Chondrocyte (in vitro differentiated cells): ENCODE measurements at regions not wholly inside any gene's neighbourhood (a gene's known extent, or its start where the extent isn't known, plus 50 kb on each side); places are given as distances from the start of the nearest gene placed in this dataset.
A peak's percentile ranks its signal among the peaks of the same experiment; 100 is the strongest.

Experiments
- DNase-seq: peaks from one replicate; pipeline ENCODE4 v3.0.0; 2021; ENCODE audit warnings: mixed read lengths, low spot score
- H3K27ac Mint-ChIP-seq: one replicate; pipeline ENCODE4 v1.8.0; 2021; ENCODE audit warnings: mild to moderate bottlenecking, moderate library complexity, mixed read lengths; ENCODE audit not compliant: unreplicated experiment
- H3K27me3 Mint-ChIP-seq: 2 replicates; pipeline ENCODE4 v1.8.0; 2021; ENCODE audit warnings: low read depth, mixed read lengths
- H3K36me3 Mint-ChIP-seq: 2 replicates; pipeline ENCODE4 v1.8.0; 2021; ENCODE audit warnings: low read depth, mixed read lengths
- H3K4me1 Mint-ChIP-seq: 2 replicates; pipeline ENCODE4 v1.8.0; 2021; ENCODE audit warnings: low read depth, mild to moderate bottlenecking, mixed read lengths
- H3K4me3 Mint-ChIP-seq: one replicate; pipeline ENCODE4 v1.8.0; 2021; ENCODE audit warnings: mild to moderate bottlenecking, moderate library complexity, mixed read lengths; ENCODE audit not compliant: unreplicated experiment
- H3K9me3 Mint-ChIP-seq: 2 replicates; pipeline ENCODE4 v1.8.0; 2021; ENCODE audit warnings: low read depth, mixed read lengths
- CTCF ChIP-seq: fragments of 200-600 bp; sonication (generic); IDR thresholded peaks from 2 replicates; pipeline ENCODE4 v1.5.0; 2021; ENCODE audit warnings: antibody characterized with exemption, mild to moderate bottlenecking, moderate library complexity

DNA sequence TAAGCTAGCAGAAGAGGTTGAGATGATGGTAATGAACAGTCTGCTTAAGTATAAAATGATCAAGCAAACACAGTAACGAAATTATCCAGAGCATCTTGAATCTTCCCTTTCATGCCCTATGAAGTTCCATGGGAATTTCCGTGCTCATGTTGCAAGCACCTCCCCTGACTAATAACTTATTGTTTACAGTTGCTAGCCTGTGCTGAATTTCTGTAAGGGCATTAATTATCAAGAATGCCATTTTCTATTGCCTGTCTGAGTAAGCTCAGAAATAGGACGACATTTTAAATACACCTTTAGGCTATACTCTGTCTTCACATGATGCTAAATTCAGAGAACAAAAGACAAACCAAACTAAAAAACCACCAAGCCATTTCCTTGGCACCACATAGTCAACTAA, 257.5 kb upstream of the LRTM1 start:
- Mint-ChIP-seq H3K27me3 (no peaks in the 10 kb centered on the region), H3K36me3 (peaks cover 3% of the 10 kb centered on the region), H3K4me1 (peaks cover 18% of the 10 kb centered on the region), H3K4me3 (no peak overlapping the region), H3K9me3 (peaks cover 3% of the 10 kb centered on the region), H3K27ac (no peak overlapping the region)
- DNase-seq, result no peak
- no peak for TF ChIP-seq CTCF

DNA sequence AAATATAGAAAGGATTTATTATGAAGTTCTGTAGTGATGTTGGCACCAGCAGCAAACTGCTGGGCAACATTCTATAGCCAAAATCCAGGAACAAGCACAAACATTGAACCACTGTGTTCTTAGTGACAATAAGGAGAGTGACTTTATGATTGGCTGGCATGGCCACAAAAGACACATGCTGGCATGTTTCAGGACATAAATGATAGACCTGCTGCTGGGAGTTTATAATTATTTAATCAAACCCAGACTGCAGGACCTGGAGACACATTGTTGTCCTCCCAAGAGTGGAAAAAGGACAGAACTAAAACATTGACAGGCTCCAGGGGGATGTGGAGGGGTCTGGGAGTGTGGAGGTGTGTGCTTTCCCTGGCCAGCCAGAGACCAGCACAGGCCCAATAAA, 255.3 kb upstream of the LRTM1 start:
- no peaks in the 10 kb centered on the region for H3K9me3 Mint-ChIP-seq
- no peak overlapping the region for H3K27ac Mint-ChIP-seq
- TF ChIP-seq CTCF, result no peak
- no peak overlapping the region for H3K4me3 Mint-ChIP-seq
- peaks cover 3% of the 10 kb centered on the region for H3K27me3 Mint-ChIP-seq
- H3K4me1 Mint-ChIP-seq, result no peaks in the 10 kb centered on the region
- DNase-seq, result no peak
- H3K36me3 Mint-ChIP-seq, result no peaks in the 10 kb centered on the region

DNA sequence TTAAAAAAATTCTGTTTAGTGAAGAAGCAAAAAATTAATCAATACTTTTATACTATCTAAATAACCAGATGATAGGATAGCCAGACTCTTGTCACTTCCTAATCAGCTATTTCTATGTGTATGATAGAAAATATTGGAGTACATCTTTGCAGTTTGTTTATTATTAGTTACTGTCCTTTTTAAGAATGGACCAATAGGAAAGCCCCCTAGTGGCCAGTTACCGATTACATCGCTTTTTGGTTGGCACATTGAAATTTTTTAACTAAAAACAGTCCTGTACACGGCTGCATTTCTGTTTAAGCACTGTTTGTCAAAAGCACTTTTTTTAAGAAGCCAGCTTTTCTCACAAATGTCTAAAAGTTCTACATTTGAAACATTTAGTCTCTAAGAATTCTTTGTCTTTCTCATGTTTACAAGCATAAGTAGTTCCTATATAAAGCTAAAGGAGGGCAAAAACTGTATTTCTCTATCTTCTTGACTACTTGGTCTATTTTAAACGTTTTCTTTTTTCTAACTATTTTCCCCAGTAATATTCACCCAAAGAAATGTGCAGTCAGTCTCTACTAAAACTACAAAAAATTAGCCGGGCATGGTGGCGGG, 253.2 kb upstream of the LRTM1 start:
- no peak overlapping the region for H3K4me3 Mint-ChIP-seq
- no peaks in the 10 kb centered on the region for H3K4me1 Mint-ChIP-seq
- H3K27me3 Mint-ChIP-seq, result peaks cover 4% of the 10 kb centered on the region
- no peaks in the 10 kb centered on the region for H3K36me3 Mint-ChIP-seq
- peak; percentile 94 for TF ChIP-seq CTCF
- DNase-seq, result no peak
- H3K9me3 Mint-ChIP-seq, result no peaks in the 10 kb centered on the region
- H3K27ac Mint-ChIP-seq, result no peak overlapping the region

GRCh38 chr3:55180161-55180560, 252.3 kb upstream of the LRTM1 start:
- DNase-seq, result no peak
- no peaks in the 10 kb centered on the region for H3K4me1 Mint-ChIP-seq
- no peak overlapping the region for H3K4me3 Mint-ChIP-seq
- TF ChIP-seq CTCF, result no peak
- no peaks in the 10 kb centered on the region for H3K9me3 Mint-ChIP-seq
- peaks cover 4% of the 10 kb centered on the region for H3K27me3 Mint-ChIP-seq
- no peak overlapping the region for H3K27ac Mint-ChIP-seq
- no peaks in the 10 kb centered on the region for H3K36me3 Mint-ChIP-seq

- no peaks in the 10 kb centered on the region for H3K36me3 Mint-ChIP-seq
- H3K4me1 Mint-ChIP-seq, result no peaks in the 10 kb centered on the region
- H3K4me3 Mint-ChIP-seq, result no peak overlapping the region
- H3K27me3 Mint-ChIP-seq, result peaks cover 4% of the 10 kb centered on the region
- DNase-seq, result no peak
- H3K9me3 Mint-ChIP-seq, result no peaks in the 10 kb centered on the region
- H3K27ac Mint-ChIP-seq, result no peak overlapping the region
- TF ChIP-seq CTCF, result no peak
These were observed 250.5 kb upstream of the LRTM1 start for GRCh38 chr3:55178336-55178735.
